Erythroblast (primary cell): ENCODE measurements at regions not wholly inside any gene's neighbourhood (a gene's known extent, or its start where the extent isn't known, plus 50 kb on each side); places are given as distances from the start of the nearest gene placed in this dataset.

Source experiments
- GATA1 ChIP-seq: IDR thresholded peaks from 2 replicates; pipeline ENCODE4 v1.6.1; 2011; ENCODE audit warnings: low read depth, mild to moderate bottlenecking, control low read depth, low read length, moderate library complexity
- POLR2A ChIP-seq: IDR thresholded peaks from 2 replicates; pipeline ENCODE4 v1.6.1; 2011; ENCODE audit warnings: mild to moderate bottlenecking, low read length

GRCh38 chr18:40250236-40250635, 1704.8 kb upstream of the PIK3C3 start:
- TF ChIP-seq POLR2A, result no peak
- TF ChIP-seq GATA1, result no peak
